HEK293 (cell line): ENCODE measurements at regions not wholly inside any gene's neighbourhood (a gene's known extent, or its start where the extent isn't known, plus 50 kb on each side); places are given as distances from the start of the nearest gene placed in this dataset.
"Not testable (repeated sequence)": the region's sequence is repeated elsewhere in the genome, so short reads cannot be mapped to it uniquely, and the experiment has no call there.

Experiments used
- CTCF ChIA-PET: fragments of 350-600 bp; formaldehyde crosslinking; extraction: SDS; loops from one replicate; lab custom pipeline; 2021; ENCODE audit warnings: antibody characterized with exemption; lab: Yijun Ruan, JAX
- POLR2A ChIA-PET: fragments of 300-600 bp; formaldehyde crosslinking; extraction: SDS; loops from one replicate; lab custom pipeline; 2020; ENCODE audit warnings: antibody characterized with exemption, inconsistent platforms; lab: Yijun Ruan, JAX
- H3K27ac ChIP-seq: fragments of 200-500 bp; sonication (Bioruptor generic); 2 replicates; pipeline ENCODE4 v1.5.1; 2014; ENCODE audit warnings: low read depth, low read length, control low read depth, inconsistent platforms; ENCODE audit errors: extremely low read depth
- H3K36me3 ChIP-seq, 2 experiments: fragments of 200-500 bp in 1 of 2; sonication (Bioruptor generic) in 1 of 2; 1 replicate in 1 of 2; 2 replicates in 1 of 2; pipeline ENCODE4 v1.5.1; 2014 to 2017; ENCODE audit warnings: inconsistent platforms in 2 of 2, low read length in 2 of 2; ENCODE audit not compliant: control insufficient read depth in 2 of 2, insufficient read depth in 1 of 2
- H3K4me1 ChIP-seq: fragments of 200-500 bp; sonication (Bioruptor generic); 2 replicates; pipeline ENCODE4 v1.5.1; 2014; ENCODE audit warnings: mild to moderate bottlenecking, low read length, inconsistent platforms; ENCODE audit not compliant: control insufficient read depth, insufficient read depth
- H3K4me3 ChIP-seq: 2 replicates; pipeline ENCODE4 v1.5.1; 2011; ENCODE audit warnings: low read depth, mild to moderate bottlenecking, control low read depth, low read length, moderate library complexity
- H3K9me3 ChIP-seq: fragments of 200-500 bp; sonication (Bioruptor generic); 2 replicates; pipeline ENCODE4 v1.5.1; 2014; ENCODE audit warnings: low read depth, low read length, inconsistent platforms; ENCODE audit not compliant: control insufficient read depth, insufficient read depth
- GLI2 ChIP-seq: fragments of 450-650 bp; formaldehyde crosslinking; IDR thresholded peaks from 2 replicates; pipeline ENCODE4; 2017; ENCODE audit warnings: missing biosample characterization, missing genetic modification characterization, low read depth, borderline replicate concordance
- PRDM4 ChIP-seq: fragments of 450-650 bp; formaldehyde crosslinking; IDR thresholded peaks from 2 replicates; pipeline ENCODE4 v1.5.1; 2017; ENCODE audit warnings: missing biosample characterization, missing genetic modification characterization
- PRDM6 ChIP-seq: fragments of 450-650 bp; formaldehyde crosslinking; IDR thresholded peaks from 2 replicates; pipeline ENCODE4 v1.5.1; 2017; ENCODE audit warnings: missing biosample characterization, missing genetic modification characterization
- REPIN1 ChIP-seq: fragments of 450-650 bp; formaldehyde crosslinking; IDR thresholded peaks from 2 replicates; pipeline ENCODE4 v1.5.1; 2017; ENCODE audit warnings: missing biosample characterization, missing genetic modification characterization, low read depth
- REST ChIP-seq: fragments of 450-650 bp; formaldehyde crosslinking; IDR thresholded peaks from 2 replicates; pipeline ENCODE4 v1.5.1; 2016; ENCODE audit warnings: missing biosample characterization, missing genetic modification characterization
- SCRT2 ChIP-seq: fragments of 450-650 bp; formaldehyde crosslinking; IDR thresholded peaks from 2 replicates; pipeline ENCODE4 v1.5.1; 2016; ENCODE audit warnings: missing biosample characterization, missing genetic modification characterization
- ZNF121 ChIP-seq: fragments of 450-650 bp; formaldehyde crosslinking; IDR thresholded peaks from 2 replicates; pipeline ENCODE4 v1.5.1; 2016; ENCODE audit warnings: missing biosample characterization, missing genetic modification characterization
- ZNF146 ChIP-seq: fragments of 450-650 bp; formaldehyde crosslinking; IDR thresholded peaks from 2 replicates; pipeline ENCODE4 v1.5.1; 2016; ENCODE audit warnings: missing biosample characterization, missing genetic modification characterization
- ZNF184 ChIP-seq: fragments of 450-650 bp; IDR thresholded peaks from 2 replicates; pipeline ENCODE4 v1.5.1; 2018; ENCODE audit warnings: missing biosample characterization, mild to moderate bottlenecking, missing genetic modification characterization
- ZNF26 ChIP-seq: fragments of 450-650 bp; formaldehyde crosslinking; IDR thresholded peaks from 2 replicates; pipeline ENCODE4 v1.5.1; 2016; ENCODE audit warnings: missing biosample characterization, missing genetic modification characterization
- ZNF292 ChIP-seq: fragments of 450-650 bp; formaldehyde crosslinking; IDR thresholded peaks from 2 replicates; pipeline ENCODE4 v1.5.1; 2016; ENCODE audit warnings: low read depth, missing biosample characterization, missing genetic modification characterization, borderline replicate concordance
- ZNF37A ChIP-seq: fragments of 450-650 bp; IDR thresholded peaks from 2 replicates; pipeline ENCODE4 v1.5.1; 2018; ENCODE audit warnings: missing biosample characterization, missing genetic modification characterization
- ZNF473 ChIP-seq: fragments of 450-650 bp; formaldehyde crosslinking; IDR thresholded peaks from 2 replicates; pipeline ENCODE4 v1.5.1; 2017; ENCODE audit warnings: missing biosample characterization, missing genetic modification characterization
- ZNF548 ChIP-seq: fragments of 450-650 bp; formaldehyde crosslinking; IDR thresholded peaks from 2 replicates; pipeline ENCODE4 v1.5.1; 2016; ENCODE audit warnings: missing biosample characterization, missing genetic modification characterization
- ZNF558 ChIP-seq: fragments of 450-650 bp; formaldehyde crosslinking; IDR thresholded peaks from 2 replicates; pipeline ENCODE4 v1.5.1; 2016; ENCODE audit warnings: missing biosample characterization, missing genetic modification characterization
- ZNF571 ChIP-seq: fragments of 450-650 bp; formaldehyde crosslinking; IDR thresholded peaks from 2 replicates; pipeline ENCODE4 v1.5.0; 2017; ENCODE audit warnings: missing biosample characterization, missing genetic modification characterization
- ZNF596 ChIP-seq: fragments of 450-650 bp; IDR thresholded peaks from 2 replicates; pipeline ENCODE4 v1.5.0; 2018; ENCODE audit warnings: missing biosample characterization, mild to moderate bottlenecking, missing genetic modification characterization, moderate library complexity
- ZNF624 ChIP-seq: fragments of 450-650 bp; formaldehyde crosslinking; IDR thresholded peaks from 2 replicates; pipeline ENCODE4 v1.5.1; 2017; ENCODE audit warnings: missing biosample characterization, missing genetic modification characterization
- ZNF791 ChIP-seq: fragments of 450-650 bp; formaldehyde crosslinking; IDR thresholded peaks from 2 replicates; pipeline ENCODE4 v1.5.1; 2016; ENCODE audit warnings: missing biosample characterization, missing genetic modification characterization
- ZSCAN30 ChIP-seq: fragments of 450-650 bp; IDR thresholded peaks from 2 replicates; pipeline ENCODE4 v1.5.1; 2018; ENCODE audit warnings: missing biosample characterization, mild to moderate bottlenecking, missing genetic modification characterization, moderate library complexity
- ZSCAN5A ChIP-seq: fragments of 450-650 bp; formaldehyde crosslinking; IDR thresholded peaks from 2 replicates; pipeline ENCODE4 v1.5.1; 2016; ENCODE audit warnings: missing biosample characterization, missing genetic modification characterization

GRCh38 chr14:66011855-66012254, 474.3 kb upstream of the CCDC196 start:
- Histone ChIP-seq H3K4me3 (no peak overlapping the region), H3K36me3 (no peaks in the 10 kb centered on the region), H3K4me1 (no peaks in the 10 kb centered on the region), H3K9me3 (no peaks in the 10 kb centered on the region), H3K27ac (no peak overlapping the region)
- ChIA-PET POLR2A (no interaction called here), CTCF (no interaction called here)
- TF ChIP-seq ZNF37A (tag by site-specific recombination) (no peak), REST (tag by site-specific recombination) (no peak), ZNF292 (no peak), ZNF473 (tag by site-specific recombination) (no peak), ZNF596 (no peak), ZNF558 (no peak), ZNF146 (tag by site-specific recombination) (no peak), ZNF548 (tag by site-specific recombination) (no peak), ZNF26 (no peak), REPIN1 (no peak), ZNF624 (tag by site-specific recombination) (no peak), ZNF571 (tag by site-specific recombination) (no peak), SCRT2 (tag by site-specific recombination) (no peak), GLI2 (tag by site-specific recombination) (no peak), ZNF184 (tag by site-specific recombination) (no peak), ZNF121 (no peak), ZSCAN5A (tag by site-specific recombination) (no peak)

- H3K36me3 ChIP-seq, H3K9me3 ChIP-seq, H3K4me3 ChIP-seq, CTCF ChIA-PET, H3K27ac ChIP-seq, POLR2A ChIA-PET, H3K4me1 ChIP-seq: not testable (repeated sequence)
These were observed 472.6 kb upstream of the CCDC196 start for GRCh38 chr14:66013607-66014006.

GRCh38 chr14:66015071-66015780, 470.9 kb upstream of the CCDC196 start:
- Histone ChIP-seq H3K9me3 (no peaks in the 10 kb centered on the region), H3K36me3 (no peaks in the 10 kb centered on the region), H3K27ac (no peak overlapping the region), H3K4me3 (no peak overlapping the region), H3K4me1 (no peaks in the 10 kb centered on the region)
- CTCF ChIA-PET: interaction anchor here (0.6 kb wide), 1 partner anchor 198 kb away, joined by 5 read pairs; no protein-coding TSS in a partner anchor
- POLR2A ChIA-PET: no interaction called here
- TF ChIP-seq PRDM6 (tag by site-specific recombination): peak; percentile 46; the same call in 1 of the 2 replicates
- 0 out of 2 replicates have a peak, but pooled peaks have one; percentile 10 for TF ChIP-seq ZSCAN30 (tag by site-specific recombination)
- TF ChIP-seq ZNF791 (tag by site-specific recombination): no peak
- 0 out of 2 replicates have a peak, but pooled peaks have one; percentile 4 for TF ChIP-seq ZNF596
- peak; percentile 68 for TF ChIP-seq PRDM4 (tag by site-specific recombination)
